BJ (cell line): ENCODE measurements at regions not wholly inside any gene's neighbourhood (a gene's known extent, or its start where the extent isn't known, plus 50 kb on each side); places are given as distances from the start of the nearest gene placed in this dataset.

Source experiments
- CTCF ChIA-PET: fragments of 350-600 bp; formaldehyde crosslinking; extraction: SDS; loops from one replicate; lab custom pipeline; 2021; ENCODE audit warnings: antibody characterized with exemption, inconsistent platforms; lab: Yijun Ruan, JAX
- POLR2A ChIA-PET: fragments of 300-600 bp; sonication (Branson Sonifier 250); formaldehyde crosslinking; extraction: SDS; loops from one replicate; lab custom pipeline; 2021; ENCODE audit warnings: antibody characterized with exemption; lab: Charles Lee
- DNase-seq: peaks from one replicate; pipeline ENCODE4 v3.0.0-alpha.2; 2011; ENCODE audit warnings: low read depth
- H3K27me3 ChIP-seq: 2 replicates; pipeline ENCODE4 v1.6.0; 2011; ENCODE audit warnings: low read length; ENCODE audit not compliant: control insufficient read depth, insufficient read depth
- H3K36me3 ChIP-seq: 2 replicates; pipeline ENCODE4 v1.5.1; 2011; ENCODE audit warnings: low read length; ENCODE audit not compliant: control insufficient read depth, insufficient read depth
- H3K4me3 ChIP-seq: 2 replicates; pipeline ENCODE4 v1.5.1; 2011; ENCODE audit warnings: low read depth, mild to moderate bottlenecking, control low read depth, low read length
- TF ChIP-seq, protein P1 (sequence below): IDR thresholded peaks from 2 replicates; pipeline ENCODE4 v1.5.1; 2011; ENCODE audit warnings: low read depth, mild to moderate bottlenecking, control low read depth, inconsistent platforms, low read length, moderate library complexity; ENCODE audit not compliant: insufficient read depth

DNA sequence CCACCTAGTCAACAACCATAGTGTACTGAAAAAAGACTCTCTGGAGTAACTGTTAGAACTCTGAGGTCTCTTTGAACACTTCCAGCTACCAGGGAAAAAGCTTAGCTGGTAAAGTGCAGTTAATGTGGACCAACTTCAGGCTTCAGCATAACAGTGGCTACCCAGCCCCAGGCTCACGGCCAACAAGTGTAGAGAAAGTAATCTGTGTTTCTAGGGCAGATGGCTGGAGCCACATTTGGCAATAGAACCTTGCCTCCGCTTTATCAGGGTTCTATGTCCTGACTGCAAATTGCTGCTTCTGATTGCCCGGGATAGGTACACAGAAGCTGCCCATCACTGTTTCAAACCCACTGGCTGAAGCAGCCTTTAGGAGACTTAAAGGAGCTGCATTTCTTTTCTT lies 76.0 kb upstream of the SIMC1 start:
- POLR2A ChIA-PET, result no interaction called here
- no peaks in the 10 kb centered on the region for H3K27me3 ChIP-seq
- TF ChIP-seq, protein P1, sequence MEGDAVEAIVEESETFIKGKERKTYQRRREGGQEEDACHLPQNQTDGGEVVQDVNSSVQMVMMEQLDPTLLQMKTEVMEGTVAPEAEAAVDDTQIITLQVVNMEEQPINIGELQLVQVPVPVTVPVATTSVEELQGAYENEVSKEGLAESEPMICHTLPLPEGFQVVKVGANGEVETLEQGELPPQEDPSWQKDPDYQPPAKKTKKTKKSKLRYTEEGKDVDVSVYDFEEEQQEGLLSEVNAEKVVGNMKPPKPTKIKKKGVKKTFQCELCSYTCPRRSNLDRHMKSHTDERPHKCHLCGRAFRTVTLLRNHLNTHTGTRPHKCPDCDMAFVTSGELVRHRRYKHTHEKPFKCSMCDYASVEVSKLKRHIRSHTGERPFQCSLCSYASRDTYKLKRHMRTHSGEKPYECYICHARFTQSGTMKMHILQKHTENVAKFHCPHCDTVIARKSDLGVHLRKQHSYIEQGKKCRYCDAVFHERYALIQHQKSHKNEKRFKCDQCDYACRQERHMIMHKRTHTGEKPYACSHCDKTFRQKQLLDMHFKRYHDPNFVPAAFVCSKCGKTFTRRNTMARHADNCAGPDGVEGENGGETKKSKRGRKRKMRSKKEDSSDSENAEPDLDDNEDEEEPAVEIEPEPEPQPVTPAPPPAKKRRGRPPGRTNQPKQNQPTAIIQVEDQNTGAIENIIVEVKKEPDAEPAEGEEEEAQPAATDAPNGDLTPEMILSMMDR, result no peak
- no peak overlapping the region for H3K4me3 ChIP-seq
- CTCF ChIA-PET, result no interaction called here
- no peaks in the 10 kb centered on the region for H3K36me3 ChIP-seq
- DNase-seq, result no peak

DNA sequence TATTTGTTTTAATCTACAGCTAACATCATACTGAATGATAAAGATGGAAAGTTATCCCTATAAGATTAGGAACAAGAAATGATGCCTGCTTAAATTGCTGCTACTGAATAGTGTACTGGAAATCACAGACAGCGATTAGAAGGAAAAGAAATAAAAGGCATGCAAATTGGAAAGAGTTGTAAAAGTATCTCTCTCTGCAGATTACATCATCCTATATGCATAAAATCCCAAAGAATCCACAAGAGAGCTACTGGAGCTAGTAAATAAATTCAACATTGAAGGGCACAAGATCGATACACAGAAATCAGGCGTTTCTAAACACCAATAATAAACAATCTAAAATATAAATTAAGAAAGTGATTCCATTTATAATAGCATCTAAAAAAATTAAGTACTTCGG lies 75.3 kb upstream of the SIMC1 start:
- no peaks in the 10 kb centered on the region for H3K36me3 ChIP-seq
- DNase-seq, result no peak
- no peak overlapping the region for H3K4me3 ChIP-seq
- TF ChIP-seq, protein P1, result no peak
- ChIA-PET POLR2A (no interaction called here), CTCF (no interaction called here)
- no peaks in the 10 kb centered on the region for H3K27me3 ChIP-seq

DNA sequence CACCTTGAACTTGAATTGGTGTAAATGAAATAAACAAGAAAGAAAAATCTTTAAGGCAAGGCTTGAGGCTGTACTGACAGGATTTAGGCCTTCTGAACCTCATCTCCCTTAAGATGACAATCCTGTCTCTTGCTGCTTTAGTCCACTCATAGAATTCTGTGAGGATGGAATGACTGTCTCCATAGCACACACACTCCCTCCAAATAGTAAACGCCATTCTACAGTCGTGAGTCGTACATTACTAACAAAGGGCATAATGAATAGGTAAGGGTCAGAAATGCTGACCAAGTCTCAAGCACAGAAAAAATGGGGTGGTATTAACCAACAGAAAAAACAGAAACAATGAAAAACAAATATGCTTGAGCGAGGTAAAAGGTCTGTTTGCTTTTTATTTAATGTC lies 71.8 kb upstream of the SIMC1 start:
- no peaks in the 10 kb centered on the region for H3K36me3 ChIP-seq
- TF ChIP-seq, protein P1, result no peak
- ChIA-PET CTCF (no interaction called here), POLR2A (no interaction called here)
- no peak for DNase-seq
- no peak overlapping the region for H3K4me3 ChIP-seq
- H3K27me3 ChIP-seq, result no peaks in the 10 kb centered on the region

DNA sequence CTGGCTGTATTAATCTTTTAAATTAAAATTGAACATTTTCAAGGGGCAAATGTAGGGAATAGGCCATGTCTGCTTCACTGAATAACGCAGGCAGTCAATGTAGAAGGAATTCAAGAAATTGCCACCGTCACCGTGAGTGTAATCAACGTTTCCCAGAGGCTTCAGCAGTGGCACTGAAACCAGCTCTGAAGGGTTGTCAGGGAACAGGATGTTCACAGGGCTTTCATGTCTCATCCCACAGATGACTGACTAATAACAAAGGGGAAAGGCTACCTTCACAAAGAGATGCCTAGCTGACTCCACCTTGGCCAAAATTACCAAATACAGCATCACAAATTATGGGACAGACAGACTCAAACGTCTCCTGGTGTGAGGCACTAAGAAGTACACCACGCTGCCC lies 70.4 kb upstream of the SIMC1 start:
- ChIA-PET CTCF (no interaction called here), POLR2A (no interaction called here)
- Histone ChIP-seq H3K27me3 (no peaks in the 10 kb centered on the region), H3K36me3 (no peaks in the 10 kb centered on the region), H3K4me3 (no peak overlapping the region)
- DNase-seq, result no peak
- TF ChIP-seq, protein P1, result no peak

DNA sequence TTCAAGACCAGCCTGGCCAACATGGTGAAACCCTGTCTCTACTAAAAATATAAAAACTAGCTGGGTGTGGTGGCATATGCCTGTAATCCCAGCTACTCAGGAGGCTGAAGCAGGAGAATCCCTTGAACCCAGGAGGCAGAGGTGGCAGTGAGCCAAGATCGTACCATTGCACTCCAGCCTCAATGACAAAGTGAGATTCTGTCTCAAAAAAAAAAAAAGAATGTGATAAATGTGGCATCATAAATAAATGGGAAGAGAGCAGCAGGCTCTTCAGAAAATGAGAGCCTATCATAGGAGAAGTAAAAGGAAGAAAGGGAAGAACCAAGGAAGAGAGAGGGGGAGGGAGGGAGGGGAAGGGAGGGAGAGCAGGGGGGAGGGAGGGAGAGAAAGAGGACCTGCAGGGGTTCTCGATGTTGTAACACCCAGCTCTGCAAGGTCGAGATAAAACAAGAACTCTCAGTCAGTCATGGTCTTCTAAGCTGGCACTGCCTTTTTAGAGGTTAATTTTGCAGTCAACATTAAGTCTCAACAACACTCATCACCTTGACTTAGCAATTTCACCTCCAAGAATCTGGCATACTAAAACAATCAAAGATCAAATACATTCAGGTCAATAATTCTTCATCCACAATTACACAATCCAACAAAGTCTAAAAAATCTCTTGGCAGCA lies 68.7 kb upstream of the SIMC1 start:
- DNase-seq, result no peak
- ChIA-PET POLR2A (no interaction called here), CTCF (interaction anchor here (0.8 kb wide), 1 partner anchor 411 kb away, joined by 3 read pairs; no protein-coding TSS in a partner anchor)
- H3K27me3 ChIP-seq, result no peaks in the 10 kb centered on the region
- H3K36me3 ChIP-seq, result no peaks in the 10 kb centered on the region
- TF ChIP-seq, protein P1, result no peak
- H3K4me3 ChIP-seq, result no peak overlapping the region
